ENCODE measurements at regions not wholly inside any gene's neighbourhood (a gene's known extent, or its start where the extent isn't known, plus 50 kb on each side); places are given as distances from the start of the nearest gene placed in this dataset.

DNA sequence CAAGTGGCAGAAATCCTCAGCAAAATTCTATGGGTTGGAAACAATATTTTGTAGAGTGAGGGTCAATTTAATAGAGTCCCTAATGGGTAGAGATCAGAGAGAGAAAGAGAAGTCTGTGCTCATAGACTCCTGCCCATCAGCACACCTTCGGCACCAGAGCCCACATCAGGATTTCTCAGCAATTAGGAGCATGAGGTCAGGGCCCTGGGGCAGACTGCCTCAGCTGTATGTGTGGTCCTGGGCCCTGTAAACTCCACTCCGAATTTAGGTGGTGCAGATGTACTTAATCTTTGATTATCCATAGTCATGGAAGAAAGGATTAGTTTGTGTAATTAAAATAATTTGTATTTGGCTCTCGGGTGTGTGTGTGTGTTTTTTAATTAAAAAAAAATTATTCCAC is 372.6 kb downstream of the AEBP2 start:
- no peak overlapping the region for H2AFZ ChIP-seq (ENCODE audit: low read depth, low read length, poor library complexity, severe bottlenecking)
- TF ChIP-seq EZH2phosphoT487 (IDR thresholded peaks at IDR 0.05; ENCODE audit: borderline replicate concordance), result no peak
- no peak for TF ChIP-seq TCF7L2 (IDR thresholded peaks at IDR 0.05; ENCODE audit: borderline replicate concordance, extremely low read depth, insufficient read depth, insufficient read length)
- ATAC-seq (no peak), DNase-seq (ENCODE audit: low read depth, low spot score) (no peak)
- H3K9me2 ChIP-seq (ENCODE audit: insufficient read depth), result no peaks in the 10 kb centered on the region
- no peaks in the 10 kb centered on the region for H3K79me2 ChIP-seq (ENCODE audit: insufficient read depth, low read length)
- H3K9me3 ChIP-seq (ENCODE audit: control insufficient read depth in 1 of 2, insufficient read depth in 1 of 2, low read depth in 1 of 2, low read length in 2 of 2), result no peaks in the 10 kb centered on the region
- H3K27ac ChIP-seq (ENCODE audit: low read depth, low read length), result no peak overlapping the region
- H3K4me2 ChIP-seq (ENCODE audit: low read length), result no peak overlapping the region
- BruUV-seq (replicated peaks), result no TSS peak
- no peaks in the 10 kb centered on the region for H3K27me3 ChIP-seq (ENCODE audit: insufficient read depth, low read length)
- H3K9ac ChIP-seq (ENCODE audit: low read length), result no peak overlapping the region
- H3K36me3 ChIP-seq (ENCODE audit: control insufficient read depth in 1 of 2, insufficient read depth in 2 of 2, low read length in 2 of 2), result no peaks in the 10 kb centered on the region
- no peak overlapping the region for H3K4me3 ChIP-seq (replicated peaks in 1 of 2; ENCODE audit: low read depth in 1 of 2, low read length in 2 of 2)
- ChIA-PET RAD21 (ENCODE audit: low non-redundant PET in 1 of 2, low total read pairs in 2 of 2, uncharacterized antibody in 2 of 2, unreplicated experiment in 2 of 2) (no interaction called here), CTCF (interaction anchor here (0.7 kb wide), 1 partner anchor 11 kb away, joined by 3 read pairs; no protein-coding TSS in a partner anchor), POLR2A (no interaction called here)
- intact Hi-C loops (cut with micrococcal nuclease), result no loop called here
- no peaks in the 10 kb centered on the region for H4K20me1 ChIP-seq (ENCODE audit: insufficient read depth)
- H3K4me1 ChIP-seq (ENCODE audit: control insufficient read depth in 1 of 2, insufficient read depth in 2 of 2, low read length in 2 of 2), result no peaks in the 10 kb centered on the region

DNA sequence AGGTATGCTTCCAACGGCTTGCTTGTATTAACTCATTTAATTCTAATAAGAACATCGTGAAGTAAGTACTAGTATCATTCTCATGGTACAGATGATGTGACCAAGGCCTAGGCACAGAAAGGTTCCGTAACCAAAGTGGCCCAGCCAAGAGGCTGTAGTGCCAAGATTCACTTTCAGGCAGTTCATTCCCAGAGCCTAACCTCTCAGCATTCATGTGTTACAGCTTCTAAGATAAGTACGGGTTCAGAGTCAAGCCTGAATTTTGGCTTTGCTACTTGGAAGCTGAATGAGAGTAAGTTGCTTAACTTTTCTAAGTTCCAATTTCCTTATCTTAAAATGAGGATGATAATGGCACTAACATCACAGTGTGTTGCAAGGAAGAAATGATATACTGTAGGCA is 379.9 kb downstream of the AEBP2 start:
- no peaks in the 10 kb centered on the region for H3K9me3 ChIP-seq (ENCODE audit: control insufficient read depth in 1 of 2, insufficient read depth in 1 of 2, low read depth in 1 of 2, low read length in 2 of 2)
- ChIA-PET POLR2A (no interaction called here), CTCF (no interaction called here), RAD21 (ENCODE audit: low non-redundant PET in 1 of 2, low total read pairs in 2 of 2, uncharacterized antibody in 2 of 2, unreplicated experiment in 2 of 2) (no interaction called here)
- no peak for ATAC-seq
- no peaks in the 10 kb centered on the region for H3K27me3 ChIP-seq (ENCODE audit: insufficient read depth, low read length)
- H3K9me2 ChIP-seq (ENCODE audit: insufficient read depth), result no peaks in the 10 kb centered on the region
- no peak overlapping the region for H3K9ac ChIP-seq (ENCODE audit: low read length)
- no peaks in the 10 kb centered on the region for H3K4me1 ChIP-seq (ENCODE audit: control insufficient read depth in 1 of 2, insufficient read depth in 2 of 2, low read length in 2 of 2)
- TF ChIP-seq EZH2phosphoT487 (IDR thresholded peaks at IDR 0.05; ENCODE audit: borderline replicate concordance) (no peak), CEBPB (IDR thresholded peaks at IDR 0.05; ENCODE audit: low read depth) (no peak), SRF (IDR thresholded peaks at IDR 0.05; ENCODE audit: low read depth) (no peak), SP1 (IDR thresholded peaks at IDR 0.05; ENCODE audit: low read depth) (no peak)
- TF ChIP-seq, protein P1, sequence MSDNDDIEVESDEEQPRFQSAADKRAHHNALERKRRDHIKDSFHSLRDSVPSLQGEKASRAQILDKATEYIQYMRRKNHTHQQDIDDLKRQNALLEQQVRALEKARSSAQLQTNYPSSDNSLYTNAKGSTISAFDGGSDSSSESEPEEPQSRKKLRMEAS (IDR thresholded peaks at IDR 0.05), result no peak
- intact Hi-C loops (cut with micrococcal nuclease), result no loop called here
- H3K4me3 ChIP-seq (replicated peaks in 1 of 2; ENCODE audit: low read depth in 1 of 2, low read length in 2 of 2), result no peak overlapping the region
- no peaks in the 10 kb centered on the region for H4K20me1 ChIP-seq (ENCODE audit: insufficient read depth)
- no peaks in the 10 kb centered on the region for H3K79me2 ChIP-seq (ENCODE audit: insufficient read depth, low read length)
- no peaks in the 10 kb centered on the region for H3K36me3 ChIP-seq (ENCODE audit: control insufficient read depth in 1 of 2, insufficient read depth in 2 of 2, low read length in 2 of 2)
- no TSS peak for BruUV-seq (replicated peaks)
- no peak overlapping the region for H2AFZ ChIP-seq (ENCODE audit: low read depth, low read length, poor library complexity, severe bottlenecking)
- no peak overlapping the region for H3K27ac ChIP-seq (ENCODE audit: low read depth, low read length)
- no peak overlapping the region for H3K4me2 ChIP-seq (ENCODE audit: low read length)
- no peak for DNase-seq (ENCODE audit: low read depth, low spot score)
